Mesenchymal stem cell (in vitro differentiated cells and primary cell): ENCODE measurements at regions not wholly inside any gene's neighbourhood (a gene's known extent, or its start where the extent isn't known, plus 50 kb on each side); places are given as distances from the start of the nearest gene placed in this dataset.

ENCODE experiments used
- DNase-seq: peaks from one replicate; pipeline ENCODE4 v3.0.0-alpha.2; 2013
- H2AFZ ChIP-seq: one replicate; pipeline ENCODE4 v1.6.1; 2013; ENCODE audit warnings: low read depth, mild to moderate bottlenecking, control low read depth, inconsistent platforms, low read length, moderate library complexity
- H2AK5ac ChIP-seq: 2 replicates; pipeline ENCODE4 v1.6.1; 2013; ENCODE audit warnings: low read length, moderate library complexity, mild to moderate bottlenecking, inconsistent platforms; ENCODE audit not compliant: severe bottlenecking
- H2BK120ac ChIP-seq: one replicate; pipeline ENCODE4 v1.6.1; 2013; ENCODE audit warnings: low read depth, mild to moderate bottlenecking, inconsistent platforms, low read length, moderate library complexity
- H2BK12ac ChIP-seq, 2 experiments: one replicate each; pipeline ENCODE4 v1.6.1; 2013; ENCODE audit warnings: inconsistent platforms in 2 of 2, low read length in 2 of 2, mild to moderate bottlenecking in 2 of 2, moderate library complexity in 2 of 2, control low read depth in 1 of 2
- H2BK15ac ChIP-seq: one replicate; pipeline ENCODE4 v1.6.1; 2013; ENCODE audit warnings: mild to moderate bottlenecking, low read depth, inconsistent platforms; ENCODE audit not compliant: poor library complexity, severe bottlenecking
- H2BK5ac ChIP-seq: 2 replicates; pipeline ENCODE4 v1.6.1; 2013; ENCODE audit warnings: low read depth, mild to moderate bottlenecking, low read length, control low read depth, inconsistent platforms; ENCODE audit not compliant: poor library complexity, severe bottlenecking
- H3K14ac ChIP-seq, 2 experiments: one replicate each; pipeline ENCODE4 v1.6.1; 2013; ENCODE audit warnings: inconsistent platforms in 2 of 2, low read length in 2 of 2, control low read depth in 1 of 2, mild to moderate bottlenecking in 1 of 2, moderate library complexity in 1 of 2
- H3K18ac ChIP-seq, 2 experiments: one replicate each; pipeline ENCODE4 v1.6.1; 2013; ENCODE audit warnings: inconsistent platforms in 2 of 2, low read length in 2 of 2, control low read depth in 1 of 2, low read depth in 1 of 2, mild to moderate bottlenecking in 1 of 2
- H3K23ac ChIP-seq, 2 experiments: one replicate each; pipeline ENCODE4 v1.6.1; 2013; ENCODE audit warnings: inconsistent platforms in 2 of 2, low read length in 2 of 2, mild to moderate bottlenecking in 2 of 2, moderate library complexity in 2 of 2, control low read depth in 1 of 2
- H3K27ac ChIP-seq: 2 replicates; pipeline ENCODE4 v1.5.1; 2013; ENCODE audit warnings: mild to moderate bottlenecking, moderate library complexity, low read length, control low read depth, inconsistent platforms; ENCODE audit not compliant: poor library complexity, severe bottlenecking
- H3K27me3 ChIP-seq, 2 experiments: 2 replicates each; pipeline versions ENCODE4 v1.6.1 to v1.7.0; 2013; ENCODE audit warnings: low read length in 2 of 2, mild to moderate bottlenecking in 2 of 2, moderate library complexity in 2 of 2, control low read depth in 1 of 2, inconsistent platforms in 1 of 2; ENCODE audit not compliant: control insufficient read depth in 1 of 2, insufficient read depth in 1 of 2
- H3K36me3 ChIP-seq, 2 experiments: 2 replicates each; pipeline versions ENCODE4 v1.6.1 to v1.7.0; 2013; ENCODE audit warnings: low read length in 2 of 2, control low read depth in 1 of 2, inconsistent platforms in 1 of 2, low read depth in 1 of 2, mild to moderate bottlenecking in 1 of 2; ENCODE audit not compliant: insufficient read depth in 2 of 2, control insufficient read depth in 1 of 2
- H3K4ac ChIP-seq, 2 experiments: one replicate each; pipeline ENCODE4 v1.6.1; 2013; ENCODE audit warnings: inconsistent platforms in 2 of 2, low read length in 2 of 2, mild to moderate bottlenecking in 2 of 2, moderate library complexity in 2 of 2, control low read depth in 1 of 2, low read depth in 1 of 2
- H3K4me1 ChIP-seq: 2 replicates; pipeline ENCODE4 v1.6.1; 2013; ENCODE audit warnings: low read depth, low read length, control low read depth; ENCODE audit not compliant: control insufficient read depth, insufficient read depth
- H3K4me2 ChIP-seq: 2 replicates; pipeline ENCODE4 v1.6.1; 2013; ENCODE audit warnings: low read length, mild to moderate bottlenecking, inconsistent platforms; ENCODE audit not compliant: poor library complexity, severe bottlenecking
- H3K4me3 ChIP-seq, 2 experiments: 2 replicates each; pipeline versions ENCODE4 v1.5.1 to v1.7.0; 2013; ENCODE audit warnings: low read length in 2 of 2, mild to moderate bottlenecking in 2 of 2, control low read depth in 1 of 2, low read depth in 1 of 2; ENCODE audit not compliant: insufficient read depth in 1 of 2
- H3K79me1 ChIP-seq: replicated peaks from 2 replicates; pipeline ENCODE4 v1.6.1; 2013; ENCODE audit warnings: mild to moderate bottlenecking, control low read depth, low read length, inconsistent platforms; ENCODE audit not compliant: poor library complexity, severe bottlenecking
- H3K9ac ChIP-seq: 2 replicates; pipeline ENCODE4 v1.7.0; 2013; ENCODE audit warnings: mild to moderate bottlenecking, low read length, moderate library complexity
- H3K9me3 ChIP-seq: 2 replicates; pipeline ENCODE4 v1.7.0; 2013; ENCODE audit warnings: mild to moderate bottlenecking, low read length; ENCODE audit not compliant: control insufficient read depth
- H4K8ac ChIP-seq: one replicate; pipeline ENCODE4 v1.6.1; 2013; ENCODE audit warnings: inconsistent platforms, mild to moderate bottlenecking, low read length, moderate library complexity
- H4K91ac ChIP-seq: one replicate; pipeline ENCODE4 v1.6.1; 2013; ENCODE audit warnings: mild to moderate bottlenecking, low read length, inconsistent platforms
- WGBS: methylation state at CpG from one replicate; pipeline ENCODE4 v1.1.7; 2013; ENCODE audit warnings: mixed read lengths; 5-methylcytosine and 5-hydroxymethylcytosine counted together

- no peak overlapping the region for H3K4me2 ChIP-seq
- H3K18ac ChIP-seq: peak overlapping the region; percentile 72 to 73
- H2AK5ac ChIP-seq: no peak overlapping the region
- H2BK15ac ChIP-seq: peak overlapping the region; percentile 74
- H3K79me1 ChIP-seq: no peaks in the 10 kb centered on the region
- no peak overlapping the region for H3K27ac ChIP-seq
- no peak overlapping the region for H2BK120ac ChIP-seq
- H2AFZ ChIP-seq: no peak overlapping the region
- WGBS: 85% methylated on average over 1 of the region's 1 CpG
- no peak overlapping the region for H2BK5ac ChIP-seq
- H4K8ac ChIP-seq: peak overlapping the region; percentile 85
- DNase-seq: no peak
- no peak overlapping the region for H3K4me3 ChIP-seq
- H2BK12ac ChIP-seq: peak overlapping the region; percentile 88 to 100
- H3K4ac ChIP-seq: no peak overlapping the region
- no peak overlapping the region for H3K9ac ChIP-seq
- no peaks in the 10 kb centered on the region for H3K36me3 ChIP-seq
- H3K27me3 ChIP-seq: no peaks in the 10 kb centered on the region
- H3K14ac ChIP-seq: no peak overlapping the region
- peak overlapping the region; percentile 61 for H4K91ac ChIP-seq
- H3K23ac ChIP-seq: no peak overlapping the region
- no peaks in the 10 kb centered on the region for H3K9me3 ChIP-seq
- no peaks in the 10 kb centered on the region for H3K4me1 ChIP-seq
Measured at GRCh38 chr2:12821656-12822055, 104.9 kb downstream of the TRIB2 start.

- H3K27ac ChIP-seq: no peak overlapping the region
- H2BK120ac ChIP-seq: peak overlapping the region; percentile 54
- peak overlapping the region; percentile 10 for H2AFZ ChIP-seq
- no peak overlapping the region for H3K4me3 ChIP-seq
- peak overlapping the region; percentile 8 for H3K9ac ChIP-seq
- no peaks in the 10 kb centered on the region for H3K4me1 ChIP-seq
- no peak overlapping the region for H2BK5ac ChIP-seq
- H3K36me3 ChIP-seq: no peaks in the 10 kb centered on the region
- peak overlapping the region; percentile 83 for H4K91ac ChIP-seq
- peak overlapping the region; percentile 98 to 99 for H2BK12ac ChIP-seq
- H3K23ac ChIP-seq: no peak overlapping the region
- WGBS: 5% methylated on average over 3 of the region's 3 CpGs
- H4K8ac ChIP-seq: peak overlapping the region; percentile 92
- no peaks in the 10 kb centered on the region for H3K9me3 ChIP-seq
- H3K14ac ChIP-seq: no peak overlapping the region
- H2BK15ac ChIP-seq: no peak overlapping the region
- no peak overlapping the region for H3K4me2 ChIP-seq
- peak overlapping the region; percentile 92 to 100 for H3K18ac ChIP-seq
- H3K79me1 ChIP-seq: no peaks in the 10 kb centered on the region
- H3K4ac ChIP-seq: peak overlapping the region; percentile 83 to 96
- H2AK5ac ChIP-seq: no peak overlapping the region
- no peaks in the 10 kb centered on the region for H3K27me3 ChIP-seq
- DNase-seq: peak; percentile 69
Measured at GRCh38 chr2:12824351-12824777, 107.6 kb downstream of the TRIB2 start.

GRCh38 chr2:12824778-12825379 is 108.1 kb downstream of the TRIB2 start:
- Histone ChIP-seq H3K23ac (peak overlapping the region in 1 of 2 experiments; percentile 64), H3K27me3 (no peaks in the 10 kb centered on the region), H2AFZ (peak overlapping the region; percentile 10), H4K8ac (peak overlapping the region; percentile 92), H3K4ac (peak overlapping the region; percentile 83 to 96), H2BK5ac (no peak overlapping the region), H2BK120ac (peak overlapping the region; percentile 9), H3K4me1 (no peaks in the 10 kb centered on the region), H3K79me1 (no peaks in the 10 kb centered on the region), H3K27ac (no peak overlapping the region), H3K14ac (peak overlapping the region in 1 of 2 experiments; percentile 92), H3K18ac (peak overlapping the region; percentile 92 to 100), H3K4me2 (no peak overlapping the region), H3K36me3 (no peaks in the 10 kb centered on the region), H3K9me3 (no peaks in the 10 kb centered on the region), H2AK5ac (no peak overlapping the region), H3K4me3 (no peak overlapping the region), H2BK15ac (peak overlapping the region; percentile 87), H4K91ac (peak overlapping the region; percentile 88), H2BK12ac (peak overlapping the region; percentile 98 to 99), H3K9ac (peak overlapping the region; percentile 8)
- DNase-seq: peak; percentile 44
- WGBS: 59% methylated on average over 9 of the region's 9 CpGs

GRCh38 chr2:12826781-12827180 is 110.0 kb downstream of the TRIB2 start:
- no peak overlapping the region for H3K14ac ChIP-seq
- no peak overlapping the region for H3K18ac ChIP-seq
- no peaks in the 10 kb centered on the region for H3K79me1 ChIP-seq
- H2BK15ac ChIP-seq: no peak overlapping the region
- H3K4ac ChIP-seq: no peak overlapping the region
- no peak overlapping the region for H2BK12ac ChIP-seq
- H3K23ac ChIP-seq: no peak overlapping the region
- no peaks in the 10 kb centered on the region for H3K4me1 ChIP-seq
- no peak overlapping the region for H3K4me3 ChIP-seq
- H2BK5ac ChIP-seq: no peak overlapping the region
- H3K4me2 ChIP-seq: no peak overlapping the region
- 96% methylated on average over 3 of the region's 3 CpGs for WGBS
- H2AFZ ChIP-seq: no peak overlapping the region
- H3K36me3 ChIP-seq: no peaks in the 10 kb centered on the region
- H2BK120ac ChIP-seq: no peak overlapping the region
- no peak overlapping the region for H4K8ac ChIP-seq
- no peak overlapping the region for H2AK5ac ChIP-seq
- H3K9ac ChIP-seq: no peak overlapping the region
- DNase-seq: no peak
- no peaks in the 10 kb centered on the region for H3K9me3 ChIP-seq
- no peak overlapping the region for H4K91ac ChIP-seq
- no peaks in the 10 kb centered on the region for H3K27me3 ChIP-seq
- H3K27ac ChIP-seq: no peak overlapping the region
